GM12878 (cell line): ENCODE measurements at regions not wholly inside any gene's neighbourhood (a gene's known extent, or its start where the extent isn't known, plus 50 kb on each side); places are given as distances from the start of the nearest gene placed in this dataset.

Source experiments
- CTCF ChIP-seq, 3 experiments: IDR thresholded peaks in 2 of 3; conservative IDR thresholded peaks in 1 of 3; 2 replicates each; pipeline ENCODE4 v1.5.1; 2011; ENCODE audit warnings: low read depth in 3 of 3, low read length in 3 of 3, mild to moderate bottlenecking in 3 of 3, control low read depth in 2 of 3, moderate library complexity in 2 of 3, inconsistent platforms in 1 of 3, mixed read lengths in 1 of 3; ENCODE audit not compliant: control insufficient read depth in 2 of 3, insufficient read depth in 1 of 3; ENCODE audit errors: extremely low read depth in 1 of 3
- EED ChIP-seq: sonication (generic); IDR thresholded peaks from 2 replicates; pipeline ENCODE4 v1.6.1; 2016; ENCODE audit warnings: antibody characterized with exemption, low read depth
- JUNB ChIP-seq: IDR thresholded peaks from 2 replicates; pipeline ENCODE4 v1.6.1; 2016; ENCODE audit warnings: antibody characterized with exemption, mild to moderate bottlenecking
- POLR2AphosphoS5 ChIP-seq: IDR thresholded peaks from 2 replicates; pipeline ENCODE4 v1.6.1; 2011; ENCODE audit warnings: mild to moderate bottlenecking, low read length, inconsistent platforms
- RAD21 ChIP-seq: IDR thresholded peaks from 2 replicates; pipeline ENCODE4 v1.6.1; 2011; ENCODE audit warnings: mild to moderate bottlenecking, low read depth, low read length, moderate library complexity; ENCODE audit not compliant: insufficient read depth
- TAF1 ChIP-seq: IDR thresholded peaks from 2 replicates; pipeline ENCODE4 v1.6.1; 2011; ENCODE audit warnings: mild to moderate bottlenecking, low read depth, low read length, borderline replicate concordance
- TCF12 ChIP-seq: IDR thresholded peaks from 2 replicates; pipeline ENCODE4 v1.6.1; 2011; ENCODE audit warnings: low read depth, mild to moderate bottlenecking, low read length

DNA sequence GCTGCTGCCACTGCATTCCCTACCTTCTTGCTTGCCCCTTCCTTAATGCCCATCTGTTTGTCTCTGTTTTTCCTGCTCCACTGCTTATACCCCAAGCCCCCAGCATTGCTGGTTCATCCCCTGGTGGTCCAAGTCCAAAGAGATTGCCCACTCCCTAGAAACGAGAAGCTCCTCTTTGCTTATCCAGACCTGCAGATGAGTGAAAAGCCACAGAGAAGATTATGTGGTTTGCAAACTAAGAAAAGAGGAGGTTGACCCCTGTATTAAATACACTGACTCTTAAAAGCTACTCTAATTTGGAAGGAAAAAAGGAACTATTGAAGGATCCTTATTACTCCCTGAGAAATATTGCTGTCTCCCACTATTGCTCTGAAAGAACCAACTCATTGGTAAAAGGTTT is 146.8 kb upstream of the RAB4A start:
- TF ChIP-seq EED: no peak
- TF ChIP-seq CTCF (IDR thresholded peaks at IDR 0.05 in 2 of 3, conservative IDR thresholded peaks at IDR 0.05 in 1 of 3; ENCODE audit: control insufficient read depth in 2 of 3, extremely low read depth in 1 of 3, insufficient read depth in 1 of 3, low read depth in 3 of 3, low read length in 3 of 3): no peak
- no peak for TF ChIP-seq TCF12
- TF ChIP-seq POLR2AphosphoS5: no peak
- no peak for TF ChIP-seq TAF1
- TF ChIP-seq RAD21: no peak
- TF ChIP-seq JUNB: no peak
